Dedifferentiated amniotic fluid mesenchymal stem cell (primary cell): ENCODE measurements at regions not wholly inside any gene's neighbourhood (a gene's known extent, or its start where the extent isn't known, plus 50 kb on each side); places are given as distances from the start of the nearest gene placed in this dataset.
"Not testable (repeated sequence)": the region's sequence is repeated elsewhere in the genome, so short reads cannot be mapped to it uniquely, and the experiment has no call there.

Experiments used
- DNase-seq: peaks from one replicate; pipeline ENCODE4 v3.0.0-alpha.2; 2016; ENCODE audit errors: extremely low spot score

DNA sequence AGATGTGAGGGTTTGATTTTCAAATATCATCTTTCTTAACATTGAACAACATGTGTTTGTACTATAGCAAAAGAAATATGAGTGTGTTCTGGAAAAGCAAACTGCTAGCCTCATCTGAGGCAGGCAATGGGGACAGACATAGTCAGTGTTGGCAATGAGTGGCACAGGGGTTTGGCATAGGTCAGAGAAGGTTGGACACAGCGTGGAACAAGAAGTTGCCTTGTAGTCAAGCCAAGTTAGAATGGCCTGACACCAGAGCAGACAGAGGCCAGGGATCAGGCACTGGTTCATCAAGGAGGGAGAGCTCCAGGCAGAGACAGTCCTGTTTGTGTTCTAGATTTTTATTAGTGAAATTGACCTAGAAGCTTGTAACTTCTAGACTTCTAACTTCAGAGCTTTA is 100.8 kb upstream of the TANK start:
- DNase-seq = no peak

DNA sequence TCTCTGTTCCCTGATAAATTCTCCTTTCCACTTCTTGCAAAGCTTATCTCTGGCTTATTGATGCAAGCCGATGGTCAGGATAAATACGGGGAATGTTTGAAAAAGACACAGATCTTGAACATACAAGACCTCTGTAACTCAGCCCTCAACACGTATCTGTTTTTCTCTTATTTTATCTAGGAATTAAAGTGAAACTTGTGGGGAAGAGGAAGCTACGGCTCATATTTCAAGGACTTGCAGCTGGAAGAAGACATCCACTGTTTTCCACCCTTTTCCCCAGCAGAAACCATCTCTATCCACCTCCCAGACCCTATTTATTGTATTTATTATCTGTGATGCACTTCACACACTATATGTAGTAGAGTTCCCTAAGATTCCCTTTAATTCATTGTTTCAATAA is 98.4 kb upstream of the TANK start:
- no peak for DNase-seq

DNA sequence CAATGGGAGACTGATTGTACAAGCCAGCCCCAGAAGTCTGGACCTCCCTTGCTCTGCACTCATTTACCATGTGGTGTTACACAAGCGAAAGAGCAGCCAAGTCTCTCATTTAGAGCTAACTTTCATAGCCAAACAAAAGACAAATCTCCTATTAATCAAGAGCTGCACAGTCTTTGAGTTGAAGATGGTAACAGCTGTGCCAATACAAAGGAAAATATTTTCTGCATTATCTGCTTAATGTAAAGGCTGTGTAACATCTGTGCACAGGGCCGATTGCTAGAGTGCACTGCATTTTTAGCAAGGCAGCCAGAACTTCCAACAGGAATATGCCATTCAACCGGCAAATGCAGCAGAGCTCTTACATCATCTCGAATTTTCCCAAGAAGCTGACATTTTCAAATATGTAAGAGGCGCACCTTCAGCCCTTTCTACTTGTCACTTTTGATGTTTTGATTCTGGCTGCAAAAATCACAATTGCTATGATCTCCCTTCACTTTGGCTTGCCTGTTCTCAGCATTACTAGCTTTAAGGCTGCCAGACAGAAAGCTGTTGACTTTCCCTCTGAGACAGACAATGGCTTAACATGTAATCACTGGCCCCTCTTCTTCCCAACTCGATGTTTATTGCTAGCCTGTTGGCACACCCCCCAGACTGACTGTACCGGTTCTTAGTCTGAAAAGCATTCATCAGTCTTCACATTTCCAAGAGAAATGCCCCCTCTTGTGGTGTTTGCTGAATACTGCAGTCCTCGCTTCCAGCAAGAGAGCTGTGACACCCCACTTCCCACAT is 96.9 kb upstream of the TANK start:
- peak; percentile 86 for DNase-seq

DNA sequence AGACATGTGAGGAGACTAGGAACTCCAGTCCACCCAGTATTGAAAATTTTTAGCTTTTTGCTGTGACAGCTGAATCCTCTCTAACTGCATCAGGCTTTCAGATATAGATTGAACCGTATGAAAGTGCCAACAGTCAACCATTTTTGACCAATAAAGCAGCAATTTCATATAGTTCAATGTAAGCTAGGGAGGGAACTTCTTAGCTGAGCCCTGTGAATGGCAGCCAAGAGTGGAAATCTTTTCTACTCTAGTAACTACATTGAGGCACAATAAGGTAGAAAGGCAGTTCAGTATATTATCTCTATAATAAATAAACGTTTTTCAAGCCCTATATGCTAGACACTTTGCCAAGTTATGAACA is 96.3 kb upstream of the TANK start:
- DNase-seq = no peak

DNA sequence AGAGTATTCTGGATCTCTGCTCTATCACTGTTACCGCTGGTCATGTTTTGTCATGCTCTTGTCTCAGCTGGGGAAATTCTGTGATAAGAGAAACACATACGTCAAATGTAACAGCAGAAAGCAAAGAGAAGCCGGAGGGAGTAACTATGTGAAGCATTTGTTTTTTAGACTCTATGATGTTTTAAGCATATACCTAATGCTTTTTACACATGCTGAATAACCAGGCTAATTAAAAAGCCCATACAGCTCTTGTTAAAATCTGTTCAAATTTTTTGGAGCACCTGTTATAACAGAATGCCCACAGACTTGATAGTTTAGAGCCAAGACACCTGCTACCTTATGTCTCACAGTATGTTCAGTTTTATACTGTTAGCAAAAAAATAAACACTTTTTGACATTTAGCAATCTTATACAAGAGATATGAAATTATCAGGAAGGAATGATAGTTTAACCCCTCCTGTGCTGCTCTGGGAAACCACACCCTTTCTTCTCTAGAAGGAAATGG is 92.3 kb upstream of the TANK start:
- DNase-seq = no peak

DNA sequence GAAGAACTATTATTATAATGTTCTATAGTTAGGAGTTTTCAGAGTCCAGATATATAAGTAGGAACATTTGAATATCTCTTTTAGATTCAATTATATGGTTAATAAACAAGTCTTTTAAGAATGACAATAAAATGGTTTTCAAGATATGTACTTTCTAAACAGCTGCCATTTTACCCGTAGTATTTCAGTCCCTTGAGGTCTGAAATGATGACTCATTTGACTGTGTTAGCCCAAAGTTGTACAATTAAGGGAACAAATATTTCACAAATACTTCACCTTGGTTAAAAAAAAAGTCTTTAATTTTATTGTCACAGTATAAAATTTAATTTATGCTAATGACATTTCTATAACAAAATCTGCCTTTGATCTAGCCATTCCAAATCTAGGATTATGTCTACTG is 91.6 kb upstream of the TANK start:
- DNase-seq = no peak

DNA sequence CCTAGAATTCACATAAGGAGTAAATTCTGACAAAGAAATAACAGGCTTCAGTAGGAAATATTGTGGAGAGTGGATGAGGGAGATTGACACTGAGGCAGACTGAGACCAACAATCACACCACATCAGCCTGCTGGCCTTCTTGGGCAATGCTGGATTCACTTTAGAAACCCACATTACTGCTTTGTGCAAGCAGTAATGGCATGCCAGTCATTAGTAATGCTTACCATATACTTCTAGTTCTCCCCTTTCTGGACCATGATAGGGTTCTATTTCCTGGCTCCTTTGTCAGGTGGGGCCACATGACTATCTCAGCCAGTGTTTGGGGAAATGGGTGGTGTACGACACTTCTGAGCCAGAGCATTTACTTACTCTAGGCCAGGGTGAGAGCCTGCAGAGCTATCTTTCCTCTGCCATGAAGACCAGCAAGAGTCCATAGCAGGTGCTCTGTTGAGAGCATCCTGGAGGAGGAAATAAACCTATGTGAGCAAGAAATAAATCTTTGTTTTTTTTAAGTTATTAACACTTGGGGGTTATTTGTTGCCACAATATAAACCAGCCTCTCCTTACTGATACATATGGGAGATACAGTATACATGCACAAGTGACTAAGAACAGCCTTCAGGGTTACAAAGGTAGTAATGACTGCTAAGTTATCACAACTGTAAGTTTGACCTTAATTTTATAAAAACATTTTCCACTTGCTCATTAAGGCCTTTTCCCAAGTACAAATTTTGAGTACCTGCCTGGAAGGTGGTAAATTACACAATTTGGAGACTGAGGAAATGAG is 89.3 kb upstream of the TANK start:
- no peak for DNase-seq

DNA sequence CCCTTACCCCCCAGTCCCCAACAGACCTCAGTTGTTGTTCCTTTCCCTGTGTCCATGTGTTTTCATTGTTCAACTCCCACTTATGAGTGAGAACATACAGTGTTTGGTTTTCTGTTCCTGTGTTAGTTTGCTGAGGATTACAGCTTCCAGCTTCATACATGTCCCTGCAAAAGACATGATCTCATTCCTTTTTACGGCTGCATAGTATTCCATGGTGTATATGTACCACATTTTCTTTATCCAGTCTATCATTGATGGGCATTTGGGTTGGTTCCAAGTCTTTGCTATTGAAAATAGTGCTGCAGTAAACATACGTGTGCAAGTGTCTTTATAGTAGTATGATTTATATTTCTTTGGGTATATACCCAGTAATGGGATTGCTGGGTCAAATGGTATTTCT is 87.8 kb upstream of the TANK start:
- DNase-seq = not testable (repeated sequence)

DNA sequence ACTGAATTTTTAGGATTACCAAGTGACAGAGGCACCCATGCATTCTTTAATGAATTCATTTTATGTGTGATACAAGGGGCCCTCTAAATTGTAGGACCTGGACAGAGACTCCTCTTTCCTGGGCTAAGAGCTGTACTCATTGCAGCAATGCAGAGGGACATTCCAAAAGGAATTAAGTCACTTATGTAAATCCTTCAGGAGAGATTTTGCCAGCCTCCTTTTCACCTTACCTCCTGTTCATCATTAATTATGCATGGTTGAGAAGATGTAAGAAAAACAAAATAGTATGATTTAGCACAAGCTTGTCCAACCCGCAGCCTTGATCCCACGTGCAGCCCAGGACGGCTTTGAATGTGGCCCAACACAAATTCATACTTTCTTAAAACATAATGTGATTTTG is 84.5 kb upstream of the TANK start:
- DNase-seq = no peak

DNA sequence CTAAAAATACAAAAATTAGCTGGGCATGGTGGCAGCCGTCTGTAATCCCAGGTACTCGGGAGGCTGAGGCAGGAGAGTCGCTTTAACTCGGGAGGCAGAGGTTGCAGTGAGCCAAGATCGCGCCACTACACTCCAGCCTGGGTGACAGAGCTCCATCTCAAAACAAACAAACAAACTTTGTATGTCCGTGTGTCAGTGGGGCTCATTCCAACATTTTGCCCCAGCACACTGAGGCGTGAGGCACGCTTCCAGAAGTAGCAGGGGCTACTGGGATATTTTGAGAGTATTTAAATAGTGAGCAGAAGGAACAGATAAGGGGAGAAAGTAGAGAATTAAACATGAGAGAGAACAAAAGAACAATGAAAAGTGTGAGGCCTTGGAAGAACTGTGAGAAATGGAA is 83.3 kb upstream of the TANK start:
- DNase-seq = no peak

DNA sequence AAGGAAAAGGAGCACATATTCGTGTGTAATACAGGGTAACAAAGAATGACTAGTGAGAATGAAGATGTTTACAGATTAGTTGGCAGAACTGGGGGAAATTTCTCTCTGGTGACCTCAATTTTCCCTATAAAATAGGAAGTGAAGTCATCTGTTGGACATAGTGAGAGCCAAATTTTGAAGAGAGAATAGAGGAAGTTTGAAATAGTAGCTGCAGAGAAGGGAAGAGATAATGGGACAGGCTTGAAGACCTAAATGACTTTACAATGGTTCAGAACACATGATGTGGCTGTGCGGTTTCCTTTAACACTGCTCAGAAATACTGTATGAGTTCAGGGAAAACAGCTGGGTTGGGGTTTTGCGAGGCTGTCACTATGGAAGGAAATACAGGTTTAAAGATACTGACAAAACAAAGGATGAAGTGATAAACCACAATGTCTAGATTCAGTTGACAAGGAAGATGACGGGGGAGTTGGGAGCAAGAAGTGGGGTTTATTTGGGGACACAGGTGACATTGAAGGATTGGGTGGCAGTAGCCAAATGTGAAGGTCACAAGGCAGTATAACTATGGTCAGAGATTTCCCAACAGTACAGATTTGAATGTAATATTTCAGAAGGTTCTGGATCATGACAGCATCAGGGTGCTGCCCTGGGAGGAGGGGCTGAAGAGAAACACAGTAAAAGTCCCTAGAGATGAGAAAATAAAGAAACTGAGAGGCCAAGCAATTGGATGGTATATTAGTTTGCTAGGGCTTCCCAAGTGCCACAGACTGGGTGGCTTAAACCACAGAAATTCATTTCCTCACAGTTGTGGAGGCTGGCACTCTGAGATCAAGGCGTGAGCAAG is 82.6 kb upstream of the TANK start:
- DNase-seq = no peak

DNA sequence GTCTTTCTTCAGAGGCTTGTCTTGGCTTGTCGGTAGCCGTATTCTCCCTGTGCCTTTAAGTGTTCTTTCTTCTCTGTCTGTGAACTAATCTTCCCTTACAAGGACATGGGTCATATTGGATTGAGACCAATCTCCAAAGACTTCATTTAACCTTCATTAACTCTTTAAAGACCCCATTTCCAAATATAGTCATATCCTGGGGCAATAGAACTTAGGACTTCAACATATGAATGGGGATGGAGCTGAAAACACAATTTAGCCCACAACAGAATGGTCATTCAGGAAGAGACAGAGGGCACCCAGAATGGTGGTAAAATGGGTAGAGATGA is 82.1 kb upstream of the TANK start:
- DNase-seq = no peak

DNA sequence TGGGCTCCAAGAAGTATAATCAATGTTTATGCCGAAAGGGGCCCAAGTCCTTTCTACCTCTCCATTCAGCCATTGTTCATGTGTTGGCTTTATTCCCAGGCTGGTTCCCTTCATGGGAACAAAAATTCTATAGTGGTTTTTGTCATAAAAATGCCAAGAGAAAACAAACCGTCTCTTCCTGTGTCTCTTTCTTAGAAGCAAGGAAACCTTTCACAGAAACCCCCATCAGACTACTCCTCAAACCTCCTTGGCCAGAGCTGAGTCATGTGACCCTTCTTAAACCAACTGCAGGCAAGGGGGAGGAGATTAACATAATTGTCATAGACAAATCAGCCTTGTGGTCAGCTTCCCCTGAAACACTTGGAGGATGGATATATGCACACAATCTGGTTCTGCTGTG is 75.1 kb upstream of the TANK start:
- DNase-seq = no peak

DNA sequence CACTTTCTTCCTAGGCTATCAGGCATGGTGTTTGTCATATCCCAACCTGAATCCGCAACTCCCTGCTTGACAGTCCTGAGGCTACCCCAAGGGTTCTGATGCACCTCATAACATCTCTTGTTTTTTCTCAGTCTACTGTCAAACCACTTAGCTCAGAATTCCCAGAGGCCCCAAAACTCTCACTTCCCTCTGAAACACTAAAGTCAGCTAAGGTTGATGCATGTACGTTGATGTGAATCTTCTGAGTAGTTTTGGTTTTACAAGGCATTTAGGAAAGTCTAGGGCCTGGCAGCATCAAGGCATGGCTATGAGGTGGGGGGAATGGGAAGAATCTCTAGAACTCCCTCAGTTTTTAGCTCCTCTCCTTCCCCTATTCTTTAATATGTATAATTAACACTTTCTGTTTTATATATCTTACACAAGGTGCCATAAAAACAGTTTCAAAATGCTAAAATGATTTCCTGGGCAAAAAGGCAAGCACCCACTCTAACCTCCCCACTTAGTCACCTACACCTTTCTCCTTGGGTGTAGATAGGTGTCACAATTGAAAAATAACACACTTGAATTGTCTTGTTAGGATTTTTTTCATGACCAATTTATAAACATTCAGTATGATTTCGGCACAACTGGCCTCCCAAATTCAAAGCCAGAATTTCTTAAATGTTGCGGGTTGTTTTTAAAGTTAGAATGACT is 71.4 kb upstream of the TANK start:
- DNase-seq = no peak

DNA sequence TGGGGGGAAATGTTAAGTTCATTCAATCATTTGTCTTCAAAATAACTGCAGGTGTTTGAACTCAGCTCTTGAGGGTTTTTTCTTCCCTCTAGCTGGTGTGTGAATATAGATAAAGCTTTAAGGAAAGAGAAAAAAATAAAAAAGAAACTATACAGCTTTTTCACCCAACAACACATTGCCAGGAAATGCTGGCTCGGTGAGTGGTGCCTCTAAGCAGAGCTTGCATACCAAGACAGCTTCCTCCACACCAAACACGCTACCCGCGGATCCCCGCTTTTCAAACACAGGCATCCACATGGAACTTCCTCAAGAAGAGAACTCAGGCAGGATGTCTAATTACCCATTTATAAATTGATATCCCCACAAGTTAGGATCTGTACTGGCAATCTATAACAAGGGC is 69.8 kb upstream of the TANK start:
- DNase-seq = no peak

DNA sequence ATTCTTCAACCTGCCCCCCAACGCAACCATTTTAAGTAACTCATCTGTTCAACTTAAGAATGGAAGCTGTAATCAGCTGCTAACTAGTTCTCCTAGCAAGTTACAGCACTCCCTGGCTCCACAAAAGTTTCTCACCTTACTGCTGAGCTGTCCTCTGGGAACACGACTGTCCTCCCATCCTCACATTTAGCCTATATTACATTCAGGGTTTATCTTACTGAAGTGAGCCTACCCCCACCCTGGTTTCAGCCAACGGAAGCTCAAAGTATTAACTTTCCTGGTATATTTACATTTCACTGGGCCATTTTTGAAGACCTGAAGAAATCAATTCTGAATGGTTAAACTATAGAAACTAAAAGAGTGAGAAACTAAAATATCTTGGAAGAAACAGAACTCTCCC is 64.9 kb upstream of the TANK start:
- DNase-seq = no peak

DNA sequence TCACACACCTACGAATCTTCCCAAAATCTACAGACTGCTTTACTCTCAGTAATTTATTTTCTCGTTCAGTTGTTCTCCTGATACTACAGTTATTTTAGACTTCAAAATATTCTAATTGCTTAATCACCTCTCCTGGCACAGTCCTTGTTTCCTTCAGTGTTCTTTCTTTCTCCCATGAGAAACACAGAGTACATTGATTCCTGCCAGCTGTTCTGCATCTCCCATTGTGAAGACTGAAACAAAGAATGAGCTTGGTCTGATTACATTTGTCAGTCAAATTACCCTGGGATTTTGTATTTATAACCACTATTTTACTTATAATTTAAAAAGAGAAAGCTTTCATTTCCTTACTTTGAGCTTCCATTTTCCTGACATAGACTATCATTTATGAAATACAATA is 63.9 kb upstream of the TANK start:
- DNase-seq = peak; percentile 21

DNA sequence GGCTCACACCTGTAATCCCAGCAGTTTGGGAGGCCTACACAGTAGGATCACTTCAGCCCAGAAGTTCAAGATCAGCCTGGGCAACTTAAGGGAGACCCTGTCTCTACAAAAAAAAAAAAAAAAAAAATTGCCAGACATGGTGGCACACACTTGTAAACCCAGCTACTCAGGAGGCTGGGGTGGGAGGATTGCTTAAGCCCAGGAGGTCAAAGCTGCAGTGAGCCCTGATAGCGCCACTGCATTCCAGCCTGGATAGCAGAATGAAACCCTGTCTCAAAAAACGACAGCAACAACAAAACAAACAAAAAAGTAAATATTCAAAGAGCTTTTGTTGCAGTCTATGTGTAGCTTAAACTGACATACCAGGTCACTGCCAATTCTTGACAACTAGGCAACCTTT is 63.1 kb upstream of the TANK start:
- DNase-seq = no peak

DNA sequence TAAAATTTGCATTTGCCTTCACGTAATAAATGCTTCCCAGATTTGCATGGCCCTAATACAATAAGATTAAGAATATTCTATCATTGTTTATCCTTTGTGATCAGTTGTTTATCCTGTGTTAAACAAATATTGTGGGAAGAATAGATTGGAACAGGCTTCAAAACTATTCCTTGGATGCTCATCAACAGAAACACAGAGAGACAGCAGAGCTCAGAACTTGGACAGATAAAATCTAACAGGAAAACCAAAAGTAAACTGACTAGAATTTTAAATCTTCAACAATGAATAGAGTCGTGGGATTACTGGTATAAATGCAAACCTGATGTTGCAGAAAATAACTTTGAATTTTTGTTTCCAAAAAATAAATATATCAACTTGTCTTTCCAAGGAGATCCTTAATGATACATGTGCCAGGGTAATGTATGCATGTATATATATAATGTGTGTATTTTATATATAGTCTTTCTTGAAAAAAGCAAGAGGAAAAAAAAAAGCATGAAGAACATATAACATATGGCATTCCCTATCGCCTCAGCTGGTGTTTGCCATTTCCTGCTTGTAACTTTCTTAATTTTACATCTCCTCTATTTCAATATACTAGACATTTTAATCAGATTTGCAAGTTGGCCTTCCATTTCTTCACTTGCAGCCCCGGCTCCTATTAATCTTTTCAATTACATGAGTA is 59.9 kb upstream of the TANK start:
- DNase-seq = peak; percentile 23

DNA sequence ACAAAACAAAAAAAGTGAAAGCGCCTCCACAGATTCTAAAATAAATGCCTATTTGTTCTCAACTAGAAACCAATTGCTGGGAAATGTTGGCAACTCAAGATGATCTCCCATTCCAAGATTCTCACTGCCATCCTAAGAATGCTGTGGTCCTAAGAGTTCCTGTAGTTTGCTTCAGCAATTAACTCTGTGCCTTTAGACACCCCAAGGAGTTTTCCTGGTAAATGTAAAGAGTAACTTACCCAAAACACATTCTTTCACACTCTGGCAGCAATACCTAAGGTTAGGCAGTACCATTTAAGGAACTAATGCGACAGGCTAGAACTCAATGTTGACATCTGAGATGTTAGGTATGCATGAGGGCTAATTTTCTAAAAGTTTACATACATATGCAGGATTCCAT is 58.8 kb upstream of the TANK start:
- no peak for DNase-seq

DNA sequence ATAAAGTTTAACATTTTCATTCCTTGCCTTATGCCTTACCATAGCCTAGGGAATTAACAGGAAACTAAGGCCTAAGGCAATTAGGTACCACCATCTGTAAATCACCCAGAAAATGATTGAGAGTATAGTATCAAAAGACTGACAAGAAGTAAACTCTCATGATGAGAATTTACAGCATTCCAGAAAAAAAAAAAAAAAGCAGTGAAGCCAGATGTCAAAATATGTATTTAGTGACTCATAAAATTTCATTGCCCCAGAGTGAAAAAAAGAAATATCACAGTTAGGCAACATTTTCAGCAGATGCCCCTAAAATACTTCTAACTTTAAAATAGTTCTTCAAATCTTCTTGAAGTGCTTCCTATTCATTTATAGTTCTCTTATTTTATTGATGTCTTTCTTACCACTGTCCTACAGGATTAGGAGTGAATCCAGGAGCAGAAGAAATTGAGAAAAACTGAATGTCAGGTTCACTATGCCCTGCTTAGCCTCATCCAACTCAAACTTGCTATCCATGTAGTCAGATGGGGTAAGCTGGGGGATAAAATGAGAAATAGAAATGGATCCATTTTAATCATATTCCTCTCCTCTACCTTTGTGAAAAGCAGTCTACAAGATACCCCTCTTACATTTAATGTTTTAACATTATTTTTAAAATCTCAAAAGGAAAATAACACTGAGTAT is 57.3 kb upstream of the TANK start:
- DNase-seq = peak; percentile 55
